CD14-positive monocyte (primary cell): ENCODE measurements at regions not wholly inside any gene's neighbourhood (a gene's known extent, or its start where the extent isn't known, plus 50 kb on each side); places are given as distances from the start of the nearest gene placed in this dataset.

Source experiments
- DNase-seq, 3 donors: peaks; one replicate each; pipeline ENCODE4 v3.0.0-alpha.2; 2011 to 2022
- H2AFZ ChIP-seq: 2 replicates; pipeline ENCODE4 v1.6.0; 2012; ENCODE audit warnings: mild to moderate bottlenecking, low read depth, low read length, inconsistent platforms; ENCODE audit not compliant: insufficient read depth, poor library complexity, severe bottlenecking
- H3K27ac ChIP-seq, 2 donors: 1 replicate in 1 of 2; 2 replicates in 1 of 2; pipeline ENCODE4 v1.5.1; 2012 to 2013; ENCODE audit warnings: low read length in 2 of 2, control low read depth in 1 of 2, inconsistent platforms in 1 of 2, low read depth in 1 of 2, mild to moderate bottlenecking in 1 of 2
- H3K27me3 ChIP-seq, 2 donors: one replicate each; pipeline versions ENCODE4 v1.6.0 to v1.6.1; 2011 to 2013; ENCODE audit warnings: low read length in 2 of 2; ENCODE audit not compliant: control insufficient read depth in 2 of 2, insufficient read depth in 2 of 2
- H3K36me3 ChIP-seq, 2 donors: replicated peaks in 1 of 2; 1 replicate in 1 of 2; 2 replicates in 1 of 2; pipeline versions ENCODE4 v1.5.1 to v1.6.1; 2012 to 2013; ENCODE audit warnings: low read length in 2 of 2, control low read depth in 1 of 2, inconsistent platforms in 1 of 2, mild to moderate bottlenecking in 1 of 2; ENCODE audit not compliant: insufficient read depth in 2 of 2, control insufficient read depth in 1 of 2
- H3K4me1 ChIP-seq, 2 donors: 1 replicate in 1 of 2; 2 replicates in 1 of 2; pipeline versions ENCODE4 v1.5.1 to v1.6.1; 2012 to 2013; ENCODE audit warnings: low read length in 2 of 2, control low read depth in 1 of 2, inconsistent platforms in 1 of 2, mild to moderate bottlenecking in 1 of 2, moderate library complexity in 1 of 2; ENCODE audit not compliant: insufficient read depth in 2 of 2, control insufficient read depth in 1 of 2
- H3K4me2 ChIP-seq: replicated peaks from 2 replicates; pipeline ENCODE3; 2012; ENCODE audit warnings: low read length, moderate library complexity, mild to moderate bottlenecking; ENCODE audit not compliant: poor library complexity, severe bottlenecking; ENCODE audit errors: extremely low read depth
- H3K4me3 ChIP-seq, 3 experiments: fragments of 200-600 bp in 1 of 3; sonication (generic) in 1 of 3; replicated peaks in 1 of 3; 1 replicate in 2 of 3; 2 replicates in 1 of 3; pipeline ENCODE4 v1.5.1; 2011 to 2013; ENCODE audit warnings: low read length in 3 of 3, mild to moderate bottlenecking in 3 of 3, control low read depth in 2 of 3, low read depth in 2 of 3, inconsistent platforms in 1 of 3, moderate library complexity in 1 of 3
- H3K79me2 ChIP-seq: 2 replicates; pipeline ENCODE4 v1.6.0; 2012; ENCODE audit warnings: mild to moderate bottlenecking, control low read depth, inconsistent platforms, low read length, moderate library complexity; ENCODE audit not compliant: insufficient read depth
- H3K9ac ChIP-seq: 2 replicates; pipeline ENCODE4 v1.6.0; 2017; ENCODE audit warnings: low read length, mild to moderate bottlenecking; ENCODE audit not compliant: insufficient read depth, poor library complexity, severe bottlenecking
- H3K9me3 ChIP-seq, 2 donors: replicated peaks in 1 of 2; 1 replicate in 1 of 2; 2 replicates in 1 of 2; pipeline versions ENCODE4 v1.5.1 to v1.6.1; 2012 to 2013; ENCODE audit warnings: low read length in 2 of 2, control low read depth in 1 of 2; ENCODE audit not compliant: control insufficient read depth in 1 of 2, insufficient read depth in 1 of 2
- H4K20me1 ChIP-seq: 2 replicates; pipeline ENCODE4 v1.6.0; 2012; ENCODE audit warnings: mild to moderate bottlenecking, low read length, control low read depth, moderate library complexity; ENCODE audit not compliant: insufficient read depth
- H3K27ac Mint-ChIP-seq, 7 donors: one replicate each; pipeline ENCODE4 v1.8.0; 2020; ENCODE audit warnings: mild to moderate bottlenecking in 7 of 7, mixed read lengths in 7 of 7, moderate library complexity in 6 of 7, inconsistent platforms in 2 of 7
- H3K27me3 Mint-ChIP-seq, 3 donors: one replicate each; pipeline ENCODE4 v1.8.0; 2021 to 2022; ENCODE audit warnings: low read depth in 3 of 3, mild to moderate bottlenecking in 3 of 3, mixed read lengths in 3 of 3, moderate library complexity in 3 of 3, inconsistent platforms in 1 of 3
- H3K36me3 Mint-ChIP-seq, 2 donors: one replicate each; pipeline ENCODE4 v1.8.0; 2020; ENCODE audit warnings: mixed read lengths in 2 of 2, inconsistent platforms in 1 of 2, mild to moderate bottlenecking in 1 of 2
- H3K4me1 Mint-ChIP-seq: one replicate; pipeline ENCODE4 v1.8.0; 2020; ENCODE audit warnings: mild to moderate bottlenecking, mixed read lengths
- H3K4me3 Mint-ChIP-seq, 2 donors: one replicate each; pipeline ENCODE4 v1.8.0; 2020; ENCODE audit warnings: mild to moderate bottlenecking in 2 of 2, mixed read lengths in 2 of 2, moderate library complexity in 1 of 2
- H3K9me3 Mint-ChIP-seq, 7 donors: one replicate each; pipeline ENCODE4 v1.8.0; 2020 to 2022; ENCODE audit warnings: mixed read lengths in 7 of 7, mild to moderate bottlenecking in 6 of 7, moderate library complexity in 6 of 7, inconsistent platforms in 2 of 7
- CTCF ChIP-seq: fragments of 200-600 bp; IDR thresholded peaks from one replicate; pipeline ENCODE4 v1.8.0; 2022; ENCODE audit warnings: antibody characterized with exemption, mild to moderate bottlenecking
- WGBS: methylation state at CpG from one replicate; pipeline ENCODE4 v1.1.5; 2013; ENCODE audit warnings: missing lambda C conversion rate; ENCODE audit not compliant: insufficient coverage; 5-methylcytosine and 5-hydroxymethylcytosine counted together
- intact Hi-C, 2 donors: fragments of 100-400 bp; cut with micrococcal nuclease; formaldehyde crosslinking; loops; one replicate each; pipeline versions ENCODE4 v1.15.0 to v1.15.1; 2023

- Mint-ChIP-seq H3K27me3 (no peaks in the 10 kb centered on the region), H3K27ac (no peak overlapping the region), H3K4me1 (no peaks in the 10 kb centered on the region), H3K4me3 (no peak overlapping the region), H3K36me3 (no peaks in the 10 kb centered on the region), H3K9me3 (peaks cover 0 to 6% (median 0%) of the 10 kb centered on the region in 7 donors)
- Histone ChIP-seq H2AFZ (no peak overlapping the region), H3K4me1 (no peaks in the 10 kb centered on the region), H3K9ac (no peak overlapping the region), H3K79me2 (no peaks in the 10 kb centered on the region), H3K27ac (no peak overlapping the region), H3K36me3 (no peaks in the 10 kb centered on the region), H3K4me3 (no peak overlapping the region), H3K4me2 (no peak overlapping the region), H3K27me3 (no peaks in the 10 kb centered on the region), H3K9me3 (peaks cover 0 to 3% of the 10 kb centered on the region in 2 donors), H4K20me1 (no peaks in the 10 kb centered on the region)
- no peak for DNase-seq
- no CpG with 5 or more reads among the region's 2 CpGs for WGBS
- no peak for TF ChIP-seq CTCF
- intact Hi-C loops: no loop called here
Observed at GRCh38 chr5:105783811-105784210, 1886.9 kb downstream of the EFNA5 start.

- Histone ChIP-seq H3K27me3 (no peaks in the 10 kb centered on the region), H4K20me1 (no peaks in the 10 kb centered on the region), H3K9ac (no peak overlapping the region), H3K4me2 (no peak overlapping the region), H3K9me3 (peaks cover 0 to 3% of the 10 kb centered on the region in 2 donors), H3K79me2 (no peaks in the 10 kb centered on the region), H2AFZ (no peak overlapping the region), H3K4me3 (no peak overlapping the region), H3K27ac (no peak overlapping the region), H3K36me3 (no peaks in the 10 kb centered on the region), H3K4me1 (no peaks in the 10 kb centered on the region)
- intact Hi-C loops: no loop called here
- Mint-ChIP-seq H3K4me1 (no peaks in the 10 kb centered on the region), H3K27ac (no peak overlapping the region), H3K27me3 (no peaks in the 10 kb centered on the region), H3K9me3 (peaks cover 0 to 6% (median 0%) of the 10 kb centered on the region in 7 donors), H3K4me3 (no peak overlapping the region), H3K36me3 (no peaks in the 10 kb centered on the region)
- no CpG with 5 or more reads among the region's 2 CpGs for WGBS
- TF ChIP-seq CTCF: no peak
- DNase-seq: no peak
Observed at GRCh38 chr5:105782501-105782900, 1888.2 kb downstream of the EFNA5 start.
